Mesenchymal stem cell (in vitro differentiated cells and primary cell): ENCODE measurements at regions not wholly inside any gene's neighbourhood (a gene's known extent, or its start where the extent isn't known, plus 50 kb on each side); places are given as distances from the start of the nearest gene placed in this dataset.

Experiments used
- DNase-seq: peaks from one replicate; pipeline ENCODE4 v3.0.0-alpha.2; 2013
- H2AFZ ChIP-seq: one replicate; pipeline ENCODE4 v1.6.1; 2013; ENCODE audit warnings: low read depth, mild to moderate bottlenecking, control low read depth, inconsistent platforms, low read length, moderate library complexity
- H2AK5ac ChIP-seq: 2 replicates; pipeline ENCODE4 v1.6.1; 2013; ENCODE audit warnings: low read length, moderate library complexity, mild to moderate bottlenecking, inconsistent platforms; ENCODE audit not compliant: severe bottlenecking
- H2BK120ac ChIP-seq: one replicate; pipeline ENCODE4 v1.6.1; 2013; ENCODE audit warnings: low read depth, mild to moderate bottlenecking, inconsistent platforms, low read length, moderate library complexity
- H2BK12ac ChIP-seq, 2 experiments: one replicate each; pipeline ENCODE4 v1.6.1; 2013; ENCODE audit warnings: inconsistent platforms in 2 of 2, low read length in 2 of 2, mild to moderate bottlenecking in 2 of 2, moderate library complexity in 2 of 2, control low read depth in 1 of 2
- H2BK15ac ChIP-seq: one replicate; pipeline ENCODE4 v1.6.1; 2013; ENCODE audit warnings: mild to moderate bottlenecking, low read depth, inconsistent platforms; ENCODE audit not compliant: poor library complexity, severe bottlenecking
- H2BK5ac ChIP-seq: 2 replicates; pipeline ENCODE4 v1.6.1; 2013; ENCODE audit warnings: low read depth, mild to moderate bottlenecking, low read length, control low read depth, inconsistent platforms; ENCODE audit not compliant: poor library complexity, severe bottlenecking
- H3K14ac ChIP-seq, 2 experiments: one replicate each; pipeline ENCODE4 v1.6.1; 2013; ENCODE audit warnings: inconsistent platforms in 2 of 2, low read length in 2 of 2, control low read depth in 1 of 2, mild to moderate bottlenecking in 1 of 2, moderate library complexity in 1 of 2
- H3K18ac ChIP-seq, 2 experiments: one replicate each; pipeline ENCODE4 v1.6.1; 2013; ENCODE audit warnings: inconsistent platforms in 2 of 2, low read length in 2 of 2, control low read depth in 1 of 2, low read depth in 1 of 2, mild to moderate bottlenecking in 1 of 2
- H3K23ac ChIP-seq, 2 experiments: one replicate each; pipeline ENCODE4 v1.6.1; 2013; ENCODE audit warnings: inconsistent platforms in 2 of 2, low read length in 2 of 2, mild to moderate bottlenecking in 2 of 2, moderate library complexity in 2 of 2, control low read depth in 1 of 2
- H3K27ac ChIP-seq: 2 replicates; pipeline ENCODE4 v1.5.1; 2013; ENCODE audit warnings: mild to moderate bottlenecking, moderate library complexity, low read length, control low read depth, inconsistent platforms; ENCODE audit not compliant: poor library complexity, severe bottlenecking
- H3K27me3 ChIP-seq, 2 experiments: 2 replicates each; pipeline versions ENCODE4 v1.6.1 to v1.7.0; 2013; ENCODE audit warnings: low read length in 2 of 2, mild to moderate bottlenecking in 2 of 2, moderate library complexity in 2 of 2, control low read depth in 1 of 2, inconsistent platforms in 1 of 2; ENCODE audit not compliant: control insufficient read depth in 1 of 2, insufficient read depth in 1 of 2
- H3K36me3 ChIP-seq, 2 experiments: 2 replicates each; pipeline versions ENCODE4 v1.6.1 to v1.7.0; 2013; ENCODE audit warnings: low read length in 2 of 2, control low read depth in 1 of 2, inconsistent platforms in 1 of 2, low read depth in 1 of 2, mild to moderate bottlenecking in 1 of 2; ENCODE audit not compliant: insufficient read depth in 2 of 2, control insufficient read depth in 1 of 2
- H3K4ac ChIP-seq, 2 experiments: one replicate each; pipeline ENCODE4 v1.6.1; 2013; ENCODE audit warnings: inconsistent platforms in 2 of 2, low read length in 2 of 2, mild to moderate bottlenecking in 2 of 2, moderate library complexity in 2 of 2, control low read depth in 1 of 2, low read depth in 1 of 2
- H3K4me1 ChIP-seq: 2 replicates; pipeline ENCODE4 v1.6.1; 2013; ENCODE audit warnings: low read depth, low read length, control low read depth; ENCODE audit not compliant: control insufficient read depth, insufficient read depth
- H3K4me2 ChIP-seq: 2 replicates; pipeline ENCODE4 v1.6.1; 2013; ENCODE audit warnings: low read length, mild to moderate bottlenecking, inconsistent platforms; ENCODE audit not compliant: poor library complexity, severe bottlenecking
- H3K4me3 ChIP-seq, 2 experiments: 2 replicates each; pipeline versions ENCODE4 v1.5.1 to v1.7.0; 2013; ENCODE audit warnings: low read length in 2 of 2, mild to moderate bottlenecking in 2 of 2, control low read depth in 1 of 2, low read depth in 1 of 2; ENCODE audit not compliant: insufficient read depth in 1 of 2
- H3K79me1 ChIP-seq: replicated peaks from 2 replicates; pipeline ENCODE4 v1.6.1; 2013; ENCODE audit warnings: mild to moderate bottlenecking, control low read depth, low read length, inconsistent platforms; ENCODE audit not compliant: poor library complexity, severe bottlenecking
- H3K9ac ChIP-seq: 2 replicates; pipeline ENCODE4 v1.7.0; 2013; ENCODE audit warnings: mild to moderate bottlenecking, low read length, moderate library complexity
- H3K9me3 ChIP-seq: 2 replicates; pipeline ENCODE4 v1.7.0; 2013; ENCODE audit warnings: mild to moderate bottlenecking, low read length; ENCODE audit not compliant: control insufficient read depth
- H4K8ac ChIP-seq: one replicate; pipeline ENCODE4 v1.6.1; 2013; ENCODE audit warnings: inconsistent platforms, mild to moderate bottlenecking, low read length, moderate library complexity
- H4K91ac ChIP-seq: one replicate; pipeline ENCODE4 v1.6.1; 2013; ENCODE audit warnings: mild to moderate bottlenecking, low read length, inconsistent platforms
- WGBS: methylation state at CpG from one replicate; pipeline ENCODE4 v1.1.7; 2013; ENCODE audit warnings: mixed read lengths; 5-methylcytosine and 5-hydroxymethylcytosine counted together

- 92% methylated on average over 10 of the region's 13 CpGs for WGBS
- no peak overlapping the region for H4K8ac ChIP-seq
- H2AFZ ChIP-seq = no peak overlapping the region
- H2BK15ac ChIP-seq = no peak overlapping the region
- H3K4me3 ChIP-seq = no peak overlapping the region
- no peak overlapping the region for H3K23ac ChIP-seq
- no peak overlapping the region for H3K9ac ChIP-seq
- no peak overlapping the region for H3K4ac ChIP-seq
- H2AK5ac ChIP-seq = no peak overlapping the region
- H2BK12ac ChIP-seq = no peak overlapping the region
- H3K79me1 ChIP-seq = no peaks in the 10 kb centered on the region
- H3K4me2 ChIP-seq = no peak overlapping the region
- no peak overlapping the region for H4K91ac ChIP-seq
- no peaks in the 10 kb centered on the region for H3K27me3 ChIP-seq
- H3K18ac ChIP-seq = no peak overlapping the region
- no peak overlapping the region for H3K14ac ChIP-seq
- no peaks in the 10 kb centered on the region for H3K9me3 ChIP-seq
- no peaks in the 10 kb centered on the region for H3K4me1 ChIP-seq
- no peaks in the 10 kb centered on the region for H3K36me3 ChIP-seq
- H2BK5ac ChIP-seq = no peak overlapping the region
- DNase-seq = no peak
- no peak overlapping the region for H3K27ac ChIP-seq
- no peak overlapping the region for H2BK120ac ChIP-seq
These were observed 1481.2 kb upstream of the CADM2 start for GRCh38 chr3:83477563-83477962.

DNA sequence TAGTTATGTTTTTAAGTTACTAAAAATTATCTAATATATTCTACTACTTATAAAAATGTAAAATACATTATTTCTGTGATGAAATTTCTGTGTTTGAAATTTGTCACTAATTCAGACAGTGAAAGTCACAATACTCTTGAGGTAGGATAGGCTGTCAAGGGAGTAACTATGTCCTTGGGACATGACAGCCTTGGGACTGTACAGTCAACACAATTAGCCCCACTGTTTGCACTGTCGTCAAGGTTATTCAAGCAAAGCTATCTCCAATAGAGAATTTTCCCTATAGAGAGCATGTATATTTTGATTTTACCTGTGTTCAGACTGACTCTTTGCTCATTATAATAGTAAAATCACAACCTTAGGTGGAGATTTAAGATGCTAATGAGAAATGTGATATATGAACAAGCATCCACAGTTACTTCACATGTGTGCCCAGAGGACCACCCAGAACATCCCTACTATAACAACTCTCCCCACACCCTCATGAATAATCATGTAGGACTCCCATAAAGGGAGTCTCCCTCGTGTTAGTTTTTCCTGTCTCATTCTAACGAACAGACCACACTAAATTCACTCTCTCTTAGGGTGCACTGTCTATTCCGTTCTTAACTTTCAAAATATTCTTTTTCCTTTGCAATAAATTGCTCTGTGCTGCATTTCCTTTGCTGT lies 1476.3 kb upstream of the CADM2 start:
- Histone ChIP-seq H3K27ac (no peak overlapping the region), H3K4me3 (no peak overlapping the region), H3K4me2 (no peak overlapping the region), H2BK5ac (no peak overlapping the region), H4K8ac (no peak overlapping the region), H2BK12ac (no peak overlapping the region), H3K36me3 (no peaks in the 10 kb centered on the region), H4K91ac (no peak overlapping the region), H3K27me3 (no peaks in the 10 kb centered on the region), H3K4ac (no peak overlapping the region), H3K9me3 (no peaks in the 10 kb centered on the region), H2BK120ac (no peak overlapping the region), H3K79me1 (no peaks in the 10 kb centered on the region), H2BK15ac (no peak overlapping the region), H3K23ac (no peak overlapping the region), H2AFZ (no peak overlapping the region), H3K14ac (no peak overlapping the region), H3K4me1 (no peaks in the 10 kb centered on the region), H2AK5ac (no peak overlapping the region), H3K9ac (no peak overlapping the region), H3K18ac (no peak overlapping the region)
- WGBS = 28% methylated on average over 2 of the region's 4 CpGs
- no peak for DNase-seq

- Histone ChIP-seq H3K4me3 (no peak overlapping the region), H2BK12ac (no peak overlapping the region), H3K27me3 (no peaks in the 10 kb centered on the region), H4K91ac (no peak overlapping the region), H3K9me3 (no peaks in the 10 kb centered on the region), H3K27ac (no peak overlapping the region), H3K36me3 (no peaks in the 10 kb centered on the region), H4K8ac (no peak overlapping the region), H3K4ac (no peak overlapping the region), H2AFZ (no peak overlapping the region), H3K4me2 (no peak overlapping the region), H3K9ac (no peak overlapping the region), H3K4me1 (peaks cover 3% of the 10 kb centered on the region), H2BK5ac (no peak overlapping the region), H2AK5ac (no peak overlapping the region), H3K18ac (no peak overlapping the region), H2BK120ac (no peak overlapping the region), H3K23ac (no peak overlapping the region), H3K79me1 (no peaks in the 10 kb centered on the region), H2BK15ac (no peak overlapping the region), H3K14ac (no peak overlapping the region)
- DNase-seq = no peak
- WGBS = 44% methylated on average over 1 of the region's 1 CpG
These were observed 1462.3 kb upstream of the CADM2 start for GRCh38 chr3:83496462-83496861.

- DNase-seq = no peak
- Histone ChIP-seq H3K9ac (no peak overlapping the region), H3K4me1 (peaks cover 3% of the 10 kb centered on the region), H2BK5ac (no peak overlapping the region), H2BK120ac (no peak overlapping the region), H2BK12ac (no peak overlapping the region), H3K4me2 (no peak overlapping the region), H3K4ac (no peak overlapping the region), H3K36me3 (no peaks in the 10 kb centered on the region), H2BK15ac (no peak overlapping the region), H2AK5ac (no peak overlapping the region), H3K4me3 (no peak overlapping the region), H4K8ac (no peak overlapping the region), H3K23ac (no peak overlapping the region), H3K18ac (no peak overlapping the region), H3K9me3 (no peaks in the 10 kb centered on the region), H3K79me1 (no peaks in the 10 kb centered on the region), H3K27me3 (no peaks in the 10 kb centered on the region), H2AFZ (no peak overlapping the region), H3K14ac (no peak overlapping the region), H4K91ac (no peak overlapping the region), H3K27ac (no peak overlapping the region)
- WGBS = 89% methylated on average over 1 of the region's 1 CpG
These were observed 1460.3 kb upstream of the CADM2 start for GRCh38 chr3:83498361-83499016.
